Mammary epithelial cell (primary cell): ENCODE measurements at regions not wholly inside any gene's neighbourhood (a gene's known extent, or its start where the extent isn't known, plus 50 kb on each side); places are given as distances from the start of the nearest gene placed in this dataset.

Experiments used
- CTCF ChIP-seq, 2 donors: IDR thresholded peaks in 1 of 2; conservative IDR thresholded peaks in 1 of 2; 2 replicates each; pipeline ENCODE4 v1.5.1; 2011 to 2012; ENCODE audit warnings: inconsistent platforms in 2 of 2, low read length in 2 of 2, mild to moderate bottlenecking in 2 of 2, control low read depth in 1 of 2, low read depth in 1 of 2; ENCODE audit not compliant: insufficient read depth in 1 of 2; ENCODE audit errors: extremely low read depth in 1 of 2
- EZH2 ChIP-seq: IDR thresholded peaks from 2 replicates; pipeline ENCODE4 v1.6.1; 2012; ENCODE audit warnings: low read length, inconsistent platforms, borderline replicate concordance

- TF ChIP-seq CTCF (conservative IDR thresholded peaks at IDR 0.05 in 1 of 2, IDR thresholded peaks at IDR 0.05 in 1 of 2; ENCODE audit: extremely low read depth in 1 of 2, insufficient read depth in 1 of 2, low read depth in 1 of 2, low read length in 2 of 2) (no peak), EZH2 (no peak)
Observed at GRCh38 chr5:124343451-124343867, 403.0 kb downstream of the ZNF608 start.
